Prostate gland (tissue), 2 donors: ENCODE measurements at regions not wholly inside any gene's neighbourhood (a gene's known extent, or its start where the extent isn't known, plus 50 kb on each side); places are given as distances from the start of the nearest gene placed in this dataset.

Source experiments
- DNase-seq: peaks from one replicate; pipeline ENCODE4 v3.0.0-alpha.2; 2019; ENCODE audit warnings: low spot score
- H3K27ac ChIP-seq, 2 donors: fragments of 200-600 bp; sonication (generic); 2 replicates each; pipeline ENCODE4 v1.5.1; 2017 to 2019
- H3K27me3 ChIP-seq: fragments of 200-600 bp; sonication (generic); replicated peaks from 2 replicates; pipeline ENCODE4 v1.5.1; 2019; ENCODE audit not compliant: insufficient read depth
- H3K36me3 ChIP-seq, 2 donors: fragments of 200-600 bp; sonication (generic); 1 replicate in 1 of 2; 2 replicates in 1 of 2; pipeline versions ENCODE4 v1.5.1 to v1.8.1; 2017 to 2019
- H3K4me1 ChIP-seq: fragments of 200-600 bp; sonication (generic); replicated peaks from 2 replicates; pipeline ENCODE4 v1.5.1; 2019
- H3K4me3 ChIP-seq, 2 donors: fragments of 200-600 bp; sonication (generic); 2 replicates each; pipeline ENCODE4 v1.5.1; 2017 to 2019
- H3K9me3 ChIP-seq: fragments of 200-600 bp; sonication (generic); 2 replicates; pipeline ENCODE4 v1.5.1; 2017
- CTCF ChIP-seq, 4 experiments: fragments of 200-600 bp in 2 of 4; fragments of 450-650 bp in 2 of 4; sonication (generic) in 2 of 4; IDR thresholded peaks; 1 replicate in 3 of 4; 2 replicates in 1 of 4; pipeline ENCODE4 v1.5.1; 2016 to 2019; ENCODE audit warnings: antibody characterized with exemption in 4 of 4, mild to moderate bottlenecking in 2 of 4, moderate library complexity in 2 of 4
- POLR2A ChIP-seq: fragments of 450-650 bp; IDR thresholded peaks from one replicate; pipeline ENCODE4 v1.6.1; 2016; ENCODE audit warnings: antibody characterized with exemption, mild to moderate bottlenecking
- POLR2AphosphoS5 ChIP-seq: sonication (generic); formaldehyde crosslinking; IDR thresholded peaks from one replicate; pipeline ENCODE4 v1.6.1; 2017; ENCODE audit warnings: antibody characterized with exemption
- WGBS: methylation state at CpG from one replicate; pipeline ENCODE4 v1.1.5; 2018; 5-methylcytosine and 5-hydroxymethylcytosine counted together
- intact Hi-C: fragments of 100-400 bp; cut with DNase I; formaldehyde crosslinking; loops from one replicate; pipeline ENCODE4 v1.14.2; 2022

GRCh38 chr2:152846697-152847470 is 128.5 kb downstream of the ARL6IP6 start:
- Histone ChIP-seq H3K9me3 (no peaks in the 10 kb centered on the region), H3K4me3 (no peak overlapping the region), H3K36me3 (no peaks in the 10 kb centered on the region), H3K27ac (no peak overlapping the region), H3K27me3 (no peaks in the 10 kb centered on the region), H3K4me1 (no peaks in the 10 kb centered on the region)
- TF ChIP-seq CTCF (IDR thresholded peaks at IDR 0.05): no peak
- no peak for TF ChIP-seq POLR2AphosphoS5
- no peak for TF ChIP-seq POLR2A
- intact Hi-C loops: no loop called here
- 72% methylated on average over 7 of the region's 7 CpGs for WGBS
- DNase-seq: no peak

GRCh38 chr2:152835674-152836073 is 117.3 kb downstream of the ARL6IP6 start:
- no peaks in the 10 kb centered on the region for H3K9me3 ChIP-seq
- 89% methylated on average over 2 of the region's 2 CpGs for WGBS
- H3K36me3 ChIP-seq: no peaks in the 10 kb centered on the region
- no peak for TF ChIP-seq POLR2A
- TF ChIP-seq POLR2AphosphoS5: no peak
- TF ChIP-seq CTCF (IDR thresholded peaks at IDR 0.05): no peak
- no peak overlapping the region for H3K27ac ChIP-seq
- H3K27me3 ChIP-seq: no peaks in the 10 kb centered on the region
- H3K4me3 ChIP-seq: no peak overlapping the region
- intact Hi-C loops: no loop called here
- no peaks in the 10 kb centered on the region for H3K4me1 ChIP-seq
- DNase-seq: no peak

GRCh38 chr2:152827944-152828343 is 109.5 kb downstream of the ARL6IP6 start:
- no peak for DNase-seq
- WGBS: 85% methylated on average over 5 of the region's 5 CpGs
- H3K27me3 ChIP-seq: no peaks in the 10 kb centered on the region
- H3K4me1 ChIP-seq: no peaks in the 10 kb centered on the region
- H3K9me3 ChIP-seq: no peaks in the 10 kb centered on the region
- H3K27ac ChIP-seq: no peak overlapping the region
- H3K4me3 ChIP-seq: no peak overlapping the region
- TF ChIP-seq POLR2AphosphoS5 (no peak), POLR2A (no peak), CTCF (IDR thresholded peaks at IDR 0.05) (no peak)
- intact Hi-C loops: no loop called here
- H3K36me3 ChIP-seq: no peaks in the 10 kb centered on the region

- Histone ChIP-seq H3K27ac (no peak overlapping the region), H3K4me3 (no peak overlapping the region), H3K4me1 (no peaks in the 10 kb centered on the region), H3K27me3 (no peaks in the 10 kb centered on the region), H3K9me3 (no peaks in the 10 kb centered on the region), H3K36me3 (no peaks in the 10 kb centered on the region)
- TF ChIP-seq POLR2AphosphoS5 (no peak), POLR2A (no peak), CTCF (IDR thresholded peaks at IDR 0.05) (no peak)
- intact Hi-C loops: no loop called here
- no peak for DNase-seq
- WGBS: 88% methylated on average over 3 of the region's 3 CpGs
Observed at GRCh38 chr2:152826581-152827279, 108.3 kb downstream of the ARL6IP6 start.

- TF ChIP-seq POLR2A (no peak), POLR2AphosphoS5 (no peak), CTCF (IDR thresholded peaks at IDR 0.05) (no peak)
Observed at GRCh38 chr2:152825834-152826233, 107.4 kb downstream of the ARL6IP6 start.

More at GRCh38 chr2:152825834-152826233, 107.4 kb downstream of the ARL6IP6 start:
- Histone ChIP-seq H3K4me3 (no peak overlapping the region), H3K4me1 (no peaks in the 10 kb centered on the region), H3K36me3 (no peaks in the 10 kb centered on the region), H3K27me3 (no peaks in the 10 kb centered on the region), H3K27ac (no peak overlapping the region), H3K9me3 (no peaks in the 10 kb centered on the region)
- intact Hi-C loops: no loop called here
- DNase-seq: no peak
- 42% methylated on average over 3 of the region's 3 CpGs for WGBS
